Subcutaneous abdominal adipose tissue (tissue), 5 donors: ENCODE measurements at regions not wholly inside any gene's neighbourhood (a gene's known extent, or its start where the extent isn't known, plus 50 kb on each side); places are given as distances from the start of the nearest gene placed in this dataset.

ENCODE experiments used
- H3K27ac ChIP-seq: one replicate; pipeline ENCODE4 v1.7.0; 2013; ENCODE audit warnings: low read depth, mild to moderate bottlenecking, inconsistent platforms, low read length, moderate library complexity
- H3K27me3 ChIP-seq, 5 donors: one replicate each; pipeline ENCODE4 v1.7.0; 2013; ENCODE audit warnings: low read length in 5 of 5, inconsistent platforms in 1 of 5; ENCODE audit not compliant: control insufficient read depth in 5 of 5, insufficient read depth in 4 of 5
- H3K36me3 ChIP-seq, 5 donors: one replicate each; pipeline ENCODE4 v1.7.0; 2013; ENCODE audit warnings: low read length in 5 of 5; ENCODE audit not compliant: control insufficient read depth in 5 of 5, insufficient read depth in 5 of 5
- H3K4me1 ChIP-seq, 5 donors: one replicate each; pipeline ENCODE4 v1.7.0; 2013; ENCODE audit warnings: low read length in 5 of 5, mild to moderate bottlenecking in 3 of 5, moderate library complexity in 1 of 5; ENCODE audit not compliant: control insufficient read depth in 5 of 5, insufficient read depth in 5 of 5
- H3K4me3 ChIP-seq, 5 donors: one replicate each; pipeline ENCODE4 v1.7.0; 2013; ENCODE audit warnings: low read length in 5 of 5, low read depth in 1 of 5
- H3K9ac ChIP-seq, 5 donors: one replicate each; pipeline ENCODE4 v1.7.0; 2013; ENCODE audit warnings: low read length in 5 of 5, mild to moderate bottlenecking in 4 of 5, moderate library complexity in 3 of 5
- H3K9me3 ChIP-seq, 5 donors: one replicate each; pipeline ENCODE4 v1.7.0; 2013; ENCODE audit warnings: low read length in 5 of 5; ENCODE audit not compliant: control insufficient read depth in 5 of 5
- donor health status: healthy.
- donor health status: healthy.
- donor health status: healthy.
- donor health status: healthy.
- donor health status: healthy.

- H3K36me3 ChIP-seq, result no peaks in the 10 kb centered on the region
- H3K9ac ChIP-seq, result no peak overlapping the region
- no peaks in the 10 kb centered on the region for H3K9me3 ChIP-seq
- H3K27ac ChIP-seq, result no peak overlapping the region
- no peaks in the 10 kb centered on the region for H3K27me3 ChIP-seq
- H3K4me3 ChIP-seq, result no peak overlapping the region
- no peaks in the 10 kb centered on the region for H3K4me1 ChIP-seq
Measured at GRCh38 chr4:96524311-96524875, 684.5 kb downstream of the PDHA2 start.

- Histone ChIP-seq H3K27ac (no peak overlapping the region), H3K36me3 (no peaks in the 10 kb centered on the region)
Measured at GRCh38 chr4:96525898-96526297, 686.0 kb downstream of the PDHA2 start.

GRCh38 chr4:96526625-96527024 is 686.7 kb downstream of the PDHA2 start:
- H3K27ac ChIP-seq, result no peak overlapping the region
- H3K27me3 ChIP-seq, result no peaks in the 10 kb centered on the region
- H3K9me3 ChIP-seq, result peaks cover 0 to 2% (median 0%) of the 10 kb centered on the region in 5 donors
- H3K36me3 ChIP-seq, result no peaks in the 10 kb centered on the region
- H3K9ac ChIP-seq, result no peak overlapping the region
- no peaks in the 10 kb centered on the region for H3K4me1 ChIP-seq
- H3K4me3 ChIP-seq, result no peak overlapping the region

More at GRCh38 chr4:96525898-96526297, 686.0 kb downstream of the PDHA2 start:
- no peaks in the 10 kb centered on the region for H3K4me1 ChIP-seq
- no peak overlapping the region for H3K4me3 ChIP-seq
- H3K9me3 ChIP-seq, result peaks cover 0 to 2% (median 0%) of the 10 kb centered on the region in 5 donors
- H3K27me3 ChIP-seq, result no peaks in the 10 kb centered on the region
- H3K9ac ChIP-seq, result no peak overlapping the region

GRCh38 chr4:96531836-96532235 is 691.9 kb downstream of the PDHA2 start:
- H3K9me3 ChIP-seq, result peaks cover 0 to 2% (median 0%) of the 10 kb centered on the region in 5 donors

GRCh38 chr4:96543346-96543745 is 703.5 kb downstream of the PDHA2 start:
- Histone ChIP-seq H3K9ac (no peak overlapping the region), H3K4me1 (no peaks in the 10 kb centered on the region), H3K27me3 (no peaks in the 10 kb centered on the region), H3K36me3 (no peaks in the 10 kb centered on the region), H3K27ac (no peak overlapping the region), H3K4me3 (no peak overlapping the region), H3K9me3 (no peaks in the 10 kb centered on the region)

More at GRCh38 chr4:96531836-96532235, 691.9 kb downstream of the PDHA2 start:
- no peaks in the 10 kb centered on the region for H3K27me3 ChIP-seq
- H3K4me1 ChIP-seq, result no peaks in the 10 kb centered on the region
- no peaks in the 10 kb centered on the region for H3K36me3 ChIP-seq
- H3K4me3 ChIP-seq, result no peak overlapping the region
- no peak overlapping the region for H3K27ac ChIP-seq
- H3K9ac ChIP-seq, result no peak overlapping the region

GRCh38 chr4:96558466-96558865 is 718.6 kb downstream of the PDHA2 start:
- no peaks in the 10 kb centered on the region for H3K27me3 ChIP-seq
- H3K4me3 ChIP-seq, result no peak overlapping the region
- no peak overlapping the region for H3K9ac ChIP-seq
- H3K9me3 ChIP-seq, result no peaks in the 10 kb centered on the region
- no peaks in the 10 kb centered on the region for H3K4me1 ChIP-seq
- no peaks in the 10 kb centered on the region for H3K36me3 ChIP-seq
- H3K27ac ChIP-seq, result no peak overlapping the region

- H3K27ac ChIP-seq, result no peak overlapping the region
- no peak overlapping the region for H3K9ac ChIP-seq
- H3K27me3 ChIP-seq, result no peaks in the 10 kb centered on the region
- H3K4me3 ChIP-seq, result no peak overlapping the region
- H3K9me3 ChIP-seq, result no peaks in the 10 kb centered on the region
- no peaks in the 10 kb centered on the region for H3K4me1 ChIP-seq
- no peaks in the 10 kb centered on the region for H3K36me3 ChIP-seq
Measured at GRCh38 chr4:96566755-96567154, 726.9 kb downstream of the PDHA2 start.

- Histone ChIP-seq H3K27ac (no peak overlapping the region), H3K9ac (no peak overlapping the region), H3K4me1 (no peaks in the 10 kb centered on the region), H3K9me3 (peaks cover 0 to under 1% (median 0%) of the 10 kb centered on the region in 5 donors), H3K36me3 (no peaks in the 10 kb centered on the region), H3K27me3 (no peaks in the 10 kb centered on the region), H3K4me3 (no peak overlapping the region)
Measured at GRCh38 chr4:96585304-96585703, 745.4 kb downstream of the PDHA2 start.

- Histone ChIP-seq H3K9ac (no peak overlapping the region), H3K4me1 (no peaks in the 10 kb centered on the region), H3K27me3 (no peaks in the 10 kb centered on the region), H3K36me3 (no peaks in the 10 kb centered on the region), H3K27ac (no peak overlapping the region), H3K9me3 (peaks cover 0 to 4% (median 0%) of the 10 kb centered on the region in 5 donors), H3K4me3 (no peak overlapping the region)
Measured at GRCh38 chr4:96593422-96593821, 753.5 kb downstream of the PDHA2 start.

- H3K9ac ChIP-seq, result no peak overlapping the region
- H3K9me3 ChIP-seq, result no peaks in the 10 kb centered on the region
- H3K4me1 ChIP-seq, result no peaks in the 10 kb centered on the region
- no peaks in the 10 kb centered on the region for H3K27me3 ChIP-seq
- H3K4me3 ChIP-seq, result no peak overlapping the region
- no peaks in the 10 kb centered on the region for H3K36me3 ChIP-seq
- no peak overlapping the region for H3K27ac ChIP-seq
Measured at GRCh38 chr4:96598465-96598864, 758.6 kb downstream of the PDHA2 start.
